ENCODE measurements at regions not wholly inside any gene's neighbourhood (a gene's known extent, or its start where the extent isn't known, plus 50 kb on each side); places are given as distances from the start of the nearest gene placed in this dataset.
A peak's percentile ranks its signal among the peaks of the same experiment; 100 is the strongest.

- Histone ChIP-seq H3K4me3 (no peak overlapping the region), H3K36me3 (ENCODE audit: low read depth) (no peaks in the 10 kb centered on the region)
These were observed 459.0 kb downstream of the TLE4 start for GRCh38 chr9:80030801-80031200.

GRCh38 chr9:80028501-80028900 is 456.7 kb downstream of the TLE4 start:
- Histone ChIP-seq H3K9me3 (no peaks in the 10 kb centered on the region), H3K36me3 (ENCODE audit: low read depth) (no peaks in the 10 kb centered on the region), H3K4me3 (no peak overlapping the region), H3K4me1 (ENCODE audit: low read depth) (no peaks in the 10 kb centered on the region)
- intact Hi-C loops (cut with DNase I, micrococcal nuclease) = no loop called here
- TF ChIP-seq, protein P1, sequence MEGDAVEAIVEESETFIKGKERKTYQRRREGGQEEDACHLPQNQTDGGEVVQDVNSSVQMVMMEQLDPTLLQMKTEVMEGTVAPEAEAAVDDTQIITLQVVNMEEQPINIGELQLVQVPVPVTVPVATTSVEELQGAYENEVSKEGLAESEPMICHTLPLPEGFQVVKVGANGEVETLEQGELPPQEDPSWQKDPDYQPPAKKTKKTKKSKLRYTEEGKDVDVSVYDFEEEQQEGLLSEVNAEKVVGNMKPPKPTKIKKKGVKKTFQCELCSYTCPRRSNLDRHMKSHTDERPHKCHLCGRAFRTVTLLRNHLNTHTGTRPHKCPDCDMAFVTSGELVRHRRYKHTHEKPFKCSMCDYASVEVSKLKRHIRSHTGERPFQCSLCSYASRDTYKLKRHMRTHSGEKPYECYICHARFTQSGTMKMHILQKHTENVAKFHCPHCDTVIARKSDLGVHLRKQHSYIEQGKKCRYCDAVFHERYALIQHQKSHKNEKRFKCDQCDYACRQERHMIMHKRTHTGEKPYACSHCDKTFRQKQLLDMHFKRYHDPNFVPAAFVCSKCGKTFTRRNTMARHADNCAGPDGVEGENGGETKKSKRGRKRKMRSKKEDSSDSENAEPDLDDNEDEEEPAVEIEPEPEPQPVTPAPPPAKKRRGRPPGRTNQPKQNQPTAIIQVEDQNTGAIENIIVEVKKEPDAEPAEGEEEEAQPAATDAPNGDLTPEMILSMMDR (IDR thresholded peaks at IDR 0.05) = no peak
- ATAC-seq = peak; percentile 39
- peak in 1 of 3 donors; percentile 3 for DNase-seq

More at GRCh38 chr9:80030801-80031200, 459.0 kb downstream of the TLE4 start:
- ATAC-seq (no peak), DNase-seq (no peak)
- intact Hi-C loops (cut with DNase I, micrococcal nuclease) = no loop called here
- Histone ChIP-seq H3K9me3 (no peaks in the 10 kb centered on the region), H3K4me1 (ENCODE audit: low read depth) (no peaks in the 10 kb centered on the region)
- TF ChIP-seq, protein P1 (IDR thresholded peaks at IDR 0.05) = no peak

DNA sequence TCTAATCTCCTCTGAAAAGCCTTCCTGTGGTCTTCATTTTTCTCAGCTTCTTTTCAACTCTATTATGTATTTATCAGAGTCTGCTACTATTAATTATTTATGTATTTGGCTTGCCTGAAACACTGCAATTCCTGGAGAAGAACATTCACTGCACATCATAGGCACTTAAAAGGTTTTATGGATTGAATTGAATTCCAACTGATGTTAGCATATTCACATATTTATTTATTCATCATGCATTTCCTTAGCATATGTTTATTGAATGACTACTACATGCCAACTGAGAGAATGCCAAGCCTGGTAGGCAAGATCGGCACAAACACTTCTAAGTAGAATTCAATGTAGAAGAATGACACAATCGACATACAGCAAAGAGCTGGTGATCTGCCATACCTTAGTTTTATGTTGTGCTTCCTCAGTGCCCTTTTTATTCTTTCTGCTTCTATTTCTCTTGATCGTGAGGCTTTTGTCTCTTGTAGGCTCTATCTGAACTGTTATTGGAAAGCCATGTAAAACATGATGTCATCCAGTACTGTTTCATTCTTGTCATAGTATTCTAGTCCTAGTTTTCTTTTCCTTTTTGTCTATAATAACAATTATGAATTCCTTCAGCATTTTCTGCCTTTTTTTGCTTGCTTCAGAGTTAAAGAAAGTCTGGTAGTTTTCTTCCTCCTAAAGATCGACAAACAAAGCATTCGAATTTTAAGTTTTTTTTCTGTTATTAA is 454.2 kb downstream of the TLE4 start:
- intact Hi-C loops (cut with DNase I, micrococcal nuclease) = no loop called here
- no peak overlapping the region for H3K4me3 ChIP-seq
- no peak for ATAC-seq

GRCh38 chr9:80025131-80025530 is 453.4 kb downstream of the TLE4 start:
- TF ChIP-seq, protein P1 (IDR thresholded peaks at IDR 0.05) = no peak
- H3K9me3 ChIP-seq = no peaks in the 10 kb centered on the region
- no peak for DNase-seq
- no peak for ATAC-seq
- no peaks in the 10 kb centered on the region for H3K4me1 ChIP-seq (ENCODE audit: low read depth)
- intact Hi-C loops (cut with DNase I, micrococcal nuclease) = no loop called here
- H3K4me3 ChIP-seq = no peak overlapping the region
- H3K36me3 ChIP-seq (ENCODE audit: low read depth) = no peaks in the 10 kb centered on the region

More for the DNA sequence above, 454.2 kb downstream of the TLE4 start:
- TF ChIP-seq, protein P1 (IDR thresholded peaks at IDR 0.05) = no peak
- Histone ChIP-seq H3K36me3 (ENCODE audit: low read depth) (no peaks in the 10 kb centered on the region), H3K4me1 (ENCODE audit: low read depth) (no peaks in the 10 kb centered on the region), H3K9me3 (no peaks in the 10 kb centered on the region)
- DNase-seq = no peak

DNA sequence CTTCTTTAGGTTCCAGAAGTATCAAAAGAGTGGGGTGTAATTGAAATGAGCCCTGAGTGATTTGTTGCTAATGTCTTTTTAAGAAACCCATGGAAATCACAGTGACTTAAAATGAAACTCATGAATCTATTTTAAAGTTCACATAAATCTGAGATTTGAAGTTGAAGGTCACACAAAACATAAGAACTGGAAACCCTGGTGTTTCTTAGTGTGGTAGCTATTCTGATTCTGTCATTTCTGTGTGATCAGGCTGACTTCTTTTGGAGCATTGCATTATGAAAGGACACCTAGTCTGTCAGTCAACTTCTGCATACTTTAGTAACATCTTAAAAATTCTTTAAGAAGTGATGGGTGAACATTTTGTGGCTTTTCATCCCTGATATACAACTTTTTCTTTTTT is 448.8 kb downstream of the TLE4 start:
- Histone ChIP-seq H3K4me1 (ENCODE audit: low read depth) (no peaks in the 10 kb centered on the region), H3K36me3 (ENCODE audit: low read depth) (no peaks in the 10 kb centered on the region), H3K9me3 (no peaks in the 10 kb centered on the region), H3K4me3 (no peak overlapping the region)
- ATAC-seq (no peak), DNase-seq (no peak)
- intact Hi-C loops (cut with DNase I, micrococcal nuclease) = no loop called here
- TF ChIP-seq, protein P1 (IDR thresholded peaks at IDR 0.05) = no peak
